Fibroblast of skin of scalp (primary cell): ENCODE measurements at regions not wholly inside any gene's neighbourhood (a gene's known extent, or its start where the extent isn't known, plus 50 kb on each side); places are given as distances from the start of the nearest gene placed in this dataset.
"Not testable (repeated sequence)": the region's sequence is repeated elsewhere in the genome, so short reads cannot be mapped to it uniquely, and the experiment has no call there.

Experiments
- DNase-seq: peaks from one replicate; pipeline ENCODE4 v3.0.0-alpha.2; 2013

GRCh38 chr6:4370066-4370465 is 234.7 kb upstream of the ECI2 start:
- peak; percentile 93 for DNase-seq

- peak; percentile 68 for DNase-seq
These were observed 234.2 kb upstream of the ECI2 start for GRCh38 chr6:4369616-4370015.

- DNase-seq: no peak
These were observed 233.3 kb upstream of the ECI2 start for GRCh38 chr6:4368649-4369048.

- DNase-seq: no peak
These were observed 232.3 kb upstream of the ECI2 start for GRCh38 chr6:4367643-4368042.

DNA sequence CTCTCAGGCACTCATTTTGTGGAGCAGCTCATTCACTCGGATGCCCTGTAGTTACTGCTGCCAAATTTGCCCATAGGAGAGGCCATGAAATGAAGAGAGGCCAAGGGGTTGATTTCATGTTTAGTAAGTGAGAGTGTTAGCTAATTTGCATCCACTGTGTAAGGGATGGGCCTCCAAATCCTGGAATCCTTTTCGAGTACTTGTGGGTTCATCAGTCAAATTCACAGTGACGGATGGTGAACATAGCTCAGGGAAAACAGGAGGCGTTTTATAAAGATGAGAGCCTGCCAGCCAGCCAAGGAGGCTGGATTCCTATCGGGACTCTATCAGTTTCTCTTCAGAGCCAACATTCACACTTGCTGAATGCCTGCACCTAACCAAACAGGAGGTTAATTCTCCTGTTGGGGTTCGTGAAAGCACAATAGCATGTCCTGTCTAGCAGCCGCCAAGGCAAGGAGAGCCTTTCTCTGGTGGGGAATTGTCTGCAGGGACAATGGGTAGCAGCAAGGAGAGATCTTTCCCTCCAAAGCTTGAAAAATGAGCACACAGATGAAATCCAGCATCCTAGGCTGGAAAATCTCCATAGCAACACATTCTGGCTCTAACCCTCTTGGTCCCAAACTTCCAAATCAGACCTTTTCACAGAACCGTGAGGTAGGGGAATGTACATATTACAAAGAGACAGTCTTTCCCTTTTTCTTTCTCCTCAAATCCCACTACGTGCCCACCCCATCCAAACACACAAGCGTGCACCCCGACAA is 231.4 kb upstream of the ECI2 start:
- no peak for DNase-seq

DNA sequence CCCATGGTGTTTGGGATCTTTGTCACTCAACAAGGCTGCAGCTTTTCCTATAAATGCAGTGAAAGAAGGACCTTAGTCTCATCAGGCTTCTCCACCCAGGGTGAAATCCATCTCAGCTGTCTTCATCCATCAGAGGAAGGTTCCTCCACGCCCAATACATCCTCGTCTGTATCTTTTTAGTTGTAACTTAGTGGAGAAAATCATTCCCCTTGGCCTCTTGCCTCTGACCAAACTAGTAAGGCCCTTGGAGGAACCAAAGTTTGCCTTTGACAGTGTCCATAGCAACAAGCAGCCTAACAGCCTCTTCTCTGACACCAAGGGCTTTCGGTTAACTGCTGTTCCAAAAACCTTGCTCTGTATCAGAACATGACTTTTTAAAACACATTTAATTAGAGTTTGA is 230.3 kb upstream of the ECI2 start:
- DNase-seq: no peak

DNA sequence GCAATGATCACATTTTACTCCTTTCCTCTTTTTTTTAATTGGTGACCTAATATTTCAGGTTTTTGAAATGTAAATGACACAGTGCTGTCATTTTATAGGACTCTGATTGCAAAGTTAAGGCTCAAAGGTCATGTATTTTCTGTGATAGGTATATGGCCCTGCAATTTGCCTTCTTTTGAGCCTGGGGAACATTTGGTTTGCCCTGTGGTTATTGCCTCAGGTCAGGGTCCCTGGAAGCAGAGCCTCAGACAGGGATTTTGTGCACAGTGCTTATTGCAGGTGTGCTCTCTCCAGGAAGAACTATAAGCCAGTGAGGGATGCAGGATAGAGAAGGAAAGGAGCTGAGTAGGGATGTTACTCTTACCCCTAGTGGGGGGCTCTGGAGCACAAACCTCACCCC is 229.3 kb upstream of the ECI2 start:
- DNase-seq: no peak

DNA sequence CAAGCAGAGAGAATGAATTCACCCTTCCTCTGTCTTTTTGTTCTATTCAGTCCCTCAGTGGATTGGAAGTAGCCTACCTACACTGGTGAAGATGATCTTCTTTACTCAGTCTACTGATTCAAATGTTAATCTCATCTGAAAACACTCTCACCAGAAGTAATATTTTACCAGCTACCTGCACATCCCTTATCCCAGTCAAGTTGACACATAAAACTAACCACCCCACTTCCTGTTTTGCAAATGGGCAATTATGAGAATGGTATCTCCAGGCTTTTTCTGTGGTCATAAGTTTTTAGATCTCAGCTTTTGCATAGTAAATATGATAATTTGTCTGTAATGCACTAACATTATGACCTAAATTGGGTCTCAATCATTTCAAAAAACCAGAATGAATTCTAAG is 228.8 kb upstream of the ECI2 start:
- no peak for DNase-seq

GRCh38 chr6:4363656-4364055 is 228.3 kb upstream of the ECI2 start:
- DNase-seq: no peak

DNA sequence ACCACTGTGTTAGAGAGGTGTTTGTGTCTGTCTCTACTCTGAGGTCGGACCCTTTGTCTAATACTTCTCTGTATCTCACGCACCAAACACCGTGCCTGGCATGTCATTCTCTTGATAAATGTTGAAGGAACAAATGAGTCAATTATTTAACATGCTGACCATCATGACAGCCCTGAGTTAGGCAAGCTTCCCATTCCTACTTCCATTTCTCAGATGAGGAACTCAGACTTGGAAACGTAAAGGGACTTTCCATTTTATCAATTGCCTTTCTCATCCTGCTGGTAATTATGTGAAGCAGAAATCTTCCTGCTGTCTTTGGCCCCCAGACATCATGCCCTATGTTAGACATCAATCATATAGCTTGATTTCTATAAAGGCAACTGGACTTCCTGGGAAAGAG is 227.0 kb upstream of the ECI2 start:
- no peak for DNase-seq

DNA sequence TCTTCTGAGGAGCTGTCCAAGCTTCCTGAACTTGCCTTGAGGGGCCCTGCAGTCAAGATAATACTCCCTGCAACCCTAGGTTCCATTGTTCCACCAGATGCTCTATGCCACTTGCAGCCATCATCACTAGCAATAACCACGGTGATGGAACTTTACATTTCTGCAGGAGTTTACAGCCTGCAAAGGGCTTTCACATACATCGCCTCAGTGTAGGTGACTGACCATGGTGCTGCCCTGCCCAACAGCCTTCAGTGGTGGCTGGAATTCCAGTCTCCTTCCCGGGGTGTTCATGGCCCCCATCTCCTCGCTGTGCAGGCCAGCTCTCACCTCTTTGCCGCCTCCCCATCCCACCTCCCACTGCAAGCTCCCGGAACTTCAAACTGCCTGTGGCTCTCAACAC is 225.5 kb upstream of the ECI2 start:
- DNase-seq: no peak

DNA sequence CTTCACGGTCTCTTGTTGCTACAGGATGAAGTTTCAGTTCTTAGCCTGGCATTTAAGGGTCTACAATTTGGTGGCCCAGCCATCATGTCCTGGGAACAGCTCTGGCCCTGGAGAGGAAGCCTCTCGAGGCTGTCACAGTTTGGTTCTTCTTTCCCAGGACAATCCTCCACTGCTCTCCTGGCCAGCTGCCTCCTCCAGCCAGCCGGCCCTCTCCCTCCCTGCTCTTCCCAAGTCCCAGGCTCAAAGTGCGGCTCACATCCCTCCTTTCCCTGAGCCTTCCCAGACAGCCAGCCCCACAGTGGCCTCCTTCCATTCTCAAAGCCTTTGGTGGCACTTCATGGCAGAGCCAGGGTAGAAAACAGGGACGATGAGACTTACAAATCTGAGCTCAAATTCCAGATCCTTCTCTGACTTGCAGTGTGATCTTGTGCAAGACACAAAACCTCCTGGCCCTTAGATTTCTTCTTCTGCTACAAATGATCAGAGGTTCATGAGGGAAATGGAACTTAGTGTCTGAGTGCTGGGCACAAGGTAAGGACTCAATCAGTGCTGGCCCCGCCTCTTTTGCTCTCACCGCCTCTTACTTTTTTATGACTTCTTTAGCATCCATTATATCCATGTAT is 223.8 kb upstream of the ECI2 start:
- no peak for DNase-seq

- peak; percentile 100 for DNase-seq
These were observed 223.2 kb upstream of the ECI2 start for GRCh38 chr6:4358414-4359107.

DNA sequence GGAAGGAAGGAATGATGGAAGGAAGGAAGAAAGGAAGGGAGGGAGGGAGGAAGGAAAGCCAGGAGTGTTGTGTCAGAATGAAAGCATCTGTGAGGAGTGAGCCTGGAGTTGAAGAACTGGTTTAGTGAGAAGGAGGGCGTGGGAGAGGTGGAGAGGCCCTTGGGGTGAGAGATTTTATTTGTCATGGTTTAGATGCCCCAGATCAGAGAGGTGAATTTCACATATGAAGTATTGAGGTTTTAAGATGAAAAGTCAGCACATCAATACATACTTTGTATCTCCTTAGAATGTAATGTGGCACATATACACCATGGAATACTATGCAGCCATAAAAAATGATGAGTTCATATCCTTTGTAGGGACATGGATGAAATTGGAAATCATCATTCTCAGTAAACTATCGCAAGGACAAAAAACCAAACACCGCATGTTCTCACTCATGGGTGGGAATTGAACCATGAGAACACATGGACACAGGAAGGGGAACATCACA is 222.3 kb upstream of the ECI2 start:
- DNase-seq: not testable (repeated sequence)

- DNase-seq: no peak
These were observed 221.7 kb upstream of the ECI2 start for GRCh38 chr6:4356899-4357659.

DNA sequence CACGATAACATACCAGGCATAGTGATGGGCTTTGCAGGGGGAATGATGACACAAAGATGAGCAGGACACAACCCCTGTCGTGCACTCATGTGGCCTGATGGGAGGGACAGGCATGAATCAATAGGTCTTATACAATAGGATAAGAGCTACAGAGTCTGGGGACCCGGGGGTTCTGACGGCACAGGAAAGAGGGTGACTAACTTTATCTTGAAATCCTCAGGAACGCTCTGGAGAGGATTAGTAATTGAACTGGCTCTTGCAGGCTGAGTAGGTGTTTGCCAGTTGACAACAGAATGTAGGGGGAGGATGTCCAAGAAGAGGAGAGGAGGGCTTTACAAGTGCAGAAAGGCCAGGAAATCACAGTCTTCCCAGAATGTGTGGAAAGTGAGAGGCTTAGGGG is 219.9 kb upstream of the ECI2 start:
- peak; percentile 85 for DNase-seq

DNA sequence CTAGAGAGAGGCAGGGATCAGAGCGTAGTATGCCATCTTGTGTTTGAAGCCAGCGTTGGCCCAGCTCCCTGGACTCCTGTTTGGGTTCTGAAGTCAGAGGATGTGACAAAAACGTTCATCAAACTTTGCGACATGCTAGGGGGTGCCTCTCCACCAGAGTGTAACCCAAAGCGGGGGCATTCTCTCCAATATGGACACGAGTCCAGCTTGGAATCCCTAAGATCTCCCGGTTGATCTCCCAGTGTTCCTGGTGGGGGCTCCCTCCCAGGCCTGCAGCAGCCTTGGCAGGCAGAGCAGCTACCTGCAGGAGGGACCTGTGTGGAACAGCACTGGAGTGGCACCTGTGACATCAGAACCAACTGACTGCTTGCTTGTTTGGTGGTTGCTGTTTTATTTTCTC is 218.8 kb upstream of the ECI2 start:
- DNase-seq: no peak

DNA sequence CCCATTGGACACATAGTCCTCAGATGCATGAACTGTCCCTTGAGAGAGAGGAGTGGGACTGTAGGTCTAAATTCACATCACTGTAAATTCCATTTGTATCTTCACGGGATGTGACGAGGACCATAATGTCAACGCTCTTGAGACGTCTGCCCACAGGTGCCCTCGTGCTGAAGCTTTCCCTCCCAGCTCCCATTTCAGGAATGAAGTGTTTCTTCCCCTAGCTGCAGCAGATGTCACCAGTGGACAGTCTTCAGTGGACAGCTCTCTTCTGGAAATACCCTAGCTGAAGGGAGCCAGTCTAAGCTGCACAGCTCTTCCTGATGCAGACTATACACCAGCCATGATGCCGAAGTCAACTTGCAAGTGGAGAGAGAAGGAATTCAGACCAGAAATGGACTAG is 217.4 kb upstream of the ECI2 start:
- no peak for DNase-seq

GRCh38 chr6:4352322-4352669 is 216.9 kb upstream of the ECI2 start:
- DNase-seq: no peak

GRCh38 chr6:4351520-4352321 is 216.3 kb upstream of the ECI2 start:
- peak; percentile 99 for DNase-seq

DNA sequence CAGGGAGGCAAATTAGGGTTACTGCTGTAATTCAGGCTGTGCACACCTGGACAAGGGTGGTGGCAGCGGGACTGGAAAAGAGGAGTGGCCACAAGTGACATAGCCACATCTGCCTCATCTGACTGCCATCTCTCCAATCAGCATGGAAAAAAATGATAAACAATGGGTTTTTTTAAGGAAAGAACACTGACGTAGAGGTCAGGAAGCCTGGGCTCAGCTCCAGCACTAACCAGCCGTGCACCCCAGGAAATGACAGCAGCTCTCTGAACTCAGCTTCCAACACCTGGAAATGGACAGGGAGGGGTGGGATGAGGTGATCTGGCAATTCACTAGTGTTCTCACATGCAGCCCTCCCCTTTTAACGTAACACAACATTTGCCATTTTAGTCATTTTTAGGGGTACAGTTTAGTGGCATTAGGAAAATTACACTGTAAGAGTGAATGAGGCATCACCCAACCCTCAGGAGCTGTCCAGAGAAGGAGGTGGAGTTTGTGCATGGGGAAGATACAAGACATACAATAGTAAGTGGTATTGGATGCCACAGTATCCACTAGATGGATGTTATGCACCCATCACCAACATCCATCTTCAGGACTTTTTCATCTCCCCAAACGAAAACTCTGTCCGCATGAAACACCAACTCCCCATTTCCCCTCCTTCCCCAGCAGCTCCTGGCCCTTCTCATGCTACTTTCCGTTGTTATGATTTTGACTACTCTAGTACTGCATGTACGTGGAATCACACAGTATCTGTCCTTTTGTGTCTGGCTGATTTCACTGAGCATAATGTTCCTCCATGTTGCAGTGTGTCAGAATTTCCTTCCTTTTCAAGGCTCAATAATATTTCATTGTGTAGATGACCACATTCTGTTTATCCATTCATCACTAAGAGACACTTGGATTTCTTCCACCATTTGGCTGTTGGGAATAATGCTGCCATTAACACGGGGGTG is 215.5 kb upstream of the ECI2 start:
- no peak for DNase-seq
